GM19240 (cell line): ENCODE measurements at regions not wholly inside any gene's neighbourhood (a gene's known extent, or its start where the extent isn't known, plus 50 kb on each side); places are given as distances from the start of the nearest gene placed in this dataset.
"Not testable (repeated sequence)": the region's sequence is repeated elsewhere in the genome, so short reads cannot be mapped to it uniquely, and the experiment has no call there.

ENCODE experiments used
- DNase-seq: peaks from one replicate; pipeline ENCODE4 v3.0.0; 2011; ENCODE audit warnings: low spot score; ENCODE audit not compliant: insufficient read length

DNA sequence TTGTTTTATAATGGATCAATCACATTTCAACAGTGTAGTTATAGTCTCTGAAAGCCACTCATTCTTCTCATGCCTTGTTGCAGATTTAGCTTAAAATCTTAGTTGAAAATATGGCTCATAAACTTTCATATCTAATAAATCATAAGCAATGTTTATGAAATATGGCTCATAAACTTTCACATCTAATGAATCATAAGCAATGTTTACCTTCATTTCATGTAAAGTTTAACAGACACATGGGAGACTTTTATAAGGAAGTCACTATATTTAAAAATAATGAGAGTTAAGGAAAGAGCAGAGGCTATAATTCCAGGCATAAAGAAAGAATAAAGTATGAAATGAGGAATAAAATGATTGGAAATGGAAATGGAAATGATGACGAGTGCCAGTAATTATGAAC lies 1042.1 kb downstream of the FSCB start:
- no peak for DNase-seq

GRCh38 chr14:43449291-43449690 lies 1057.8 kb downstream of the FSCB start:
- no peak for DNase-seq

DNA sequence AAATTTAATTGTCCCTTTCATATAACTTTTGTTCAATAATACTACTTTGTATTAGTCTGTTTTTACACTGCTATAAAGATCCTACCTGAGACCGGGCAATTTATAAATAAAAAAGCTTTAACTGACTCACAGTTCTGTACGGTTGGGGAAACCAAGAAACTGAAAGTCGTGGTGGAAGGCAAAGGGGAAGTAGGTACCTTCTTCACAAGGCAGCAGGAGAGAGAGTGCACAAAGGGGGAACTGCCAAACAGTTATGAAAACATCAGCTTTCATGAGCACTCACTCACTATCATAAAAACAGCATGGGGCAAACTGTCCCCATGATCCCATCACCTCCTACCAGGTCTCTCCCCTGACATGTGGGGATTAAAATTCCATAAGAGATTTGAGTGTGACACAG lies 1069.0 kb downstream of the FSCB start:
- DNase-seq: no peak

GRCh38 chr14:43418324-43418723 lies 1088.8 kb downstream of the FSCB start:
- DNase-seq: no peak

- DNase-seq: no peak
These were observed 1094.0 kb downstream of the FSCB start for GRCh38 chr14:43413084-43413483.

GRCh38 chr14:43411841-43412240 lies 1095.2 kb downstream of the FSCB start:
- no peak for DNase-seq

DNA sequence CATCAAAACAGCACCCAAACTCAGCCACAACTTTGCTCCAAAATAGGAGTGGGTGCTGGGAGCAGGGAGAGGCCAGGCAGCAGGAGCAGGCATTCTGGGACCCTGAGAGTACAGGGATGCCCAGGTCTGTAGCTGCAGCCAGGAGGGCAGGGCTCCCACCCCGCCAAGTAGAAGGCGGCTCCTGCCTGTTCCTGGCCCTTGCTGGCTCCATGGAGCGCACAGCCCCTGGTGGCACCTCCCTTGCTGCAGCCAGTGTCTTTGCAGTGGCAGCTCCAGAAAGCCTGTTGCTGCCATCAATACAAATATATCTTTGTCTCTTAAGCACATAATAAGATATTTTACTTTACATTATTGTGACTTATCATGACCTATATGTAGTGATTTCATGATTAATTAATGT lies 1096.5 kb downstream of the FSCB start:
- no peak for DNase-seq

- DNase-seq: no peak
These were observed 1098.6 kb downstream of the FSCB start for GRCh38 chr14:43408472-43408871.

GRCh38 chr14:43407706-43408105 lies 1099.4 kb downstream of the FSCB start:
- DNase-seq: no peak

- no peak for DNase-seq
These were observed 1100.2 kb downstream of the FSCB start for GRCh38 chr14:43406931-43407330.

DNA sequence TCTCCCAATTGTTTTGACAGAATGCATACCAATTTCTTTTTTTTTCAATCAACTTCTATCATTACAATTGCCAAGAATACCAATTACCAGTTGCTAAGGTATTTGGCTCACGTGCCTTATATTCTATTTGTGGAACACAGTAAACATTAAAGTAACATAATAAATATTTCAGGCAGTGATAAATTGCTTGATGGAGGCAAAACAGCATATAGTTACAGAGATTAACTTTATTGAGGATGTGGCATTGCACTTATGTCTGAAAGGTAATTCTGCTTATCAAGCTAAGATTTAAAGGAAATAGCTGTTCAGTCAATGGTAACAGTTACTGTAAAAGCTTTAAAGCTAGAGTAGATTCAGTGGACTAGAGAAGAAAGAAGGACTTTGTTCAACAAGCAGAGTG lies 1107.8 kb downstream of the FSCB start:
- DNase-seq: no peak

DNA sequence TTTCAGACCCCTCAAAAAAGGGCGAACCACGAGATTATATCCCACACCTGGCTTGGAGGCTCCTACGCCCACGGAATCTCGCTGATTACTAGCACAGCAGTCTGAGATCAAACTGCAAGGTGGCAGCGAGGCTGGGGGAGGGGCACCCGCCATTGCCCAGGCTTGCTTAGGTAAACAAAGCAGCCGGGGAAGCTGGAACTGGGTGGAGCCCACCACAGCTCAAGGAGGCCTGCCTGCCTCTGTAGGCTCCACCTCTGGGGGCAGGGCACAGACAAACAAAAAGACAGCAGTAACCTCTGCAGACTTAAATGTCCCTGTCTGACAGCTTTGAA lies 1136.6 kb downstream of the FSCB start:
- DNase-seq: not testable (repeated sequence)

DNA sequence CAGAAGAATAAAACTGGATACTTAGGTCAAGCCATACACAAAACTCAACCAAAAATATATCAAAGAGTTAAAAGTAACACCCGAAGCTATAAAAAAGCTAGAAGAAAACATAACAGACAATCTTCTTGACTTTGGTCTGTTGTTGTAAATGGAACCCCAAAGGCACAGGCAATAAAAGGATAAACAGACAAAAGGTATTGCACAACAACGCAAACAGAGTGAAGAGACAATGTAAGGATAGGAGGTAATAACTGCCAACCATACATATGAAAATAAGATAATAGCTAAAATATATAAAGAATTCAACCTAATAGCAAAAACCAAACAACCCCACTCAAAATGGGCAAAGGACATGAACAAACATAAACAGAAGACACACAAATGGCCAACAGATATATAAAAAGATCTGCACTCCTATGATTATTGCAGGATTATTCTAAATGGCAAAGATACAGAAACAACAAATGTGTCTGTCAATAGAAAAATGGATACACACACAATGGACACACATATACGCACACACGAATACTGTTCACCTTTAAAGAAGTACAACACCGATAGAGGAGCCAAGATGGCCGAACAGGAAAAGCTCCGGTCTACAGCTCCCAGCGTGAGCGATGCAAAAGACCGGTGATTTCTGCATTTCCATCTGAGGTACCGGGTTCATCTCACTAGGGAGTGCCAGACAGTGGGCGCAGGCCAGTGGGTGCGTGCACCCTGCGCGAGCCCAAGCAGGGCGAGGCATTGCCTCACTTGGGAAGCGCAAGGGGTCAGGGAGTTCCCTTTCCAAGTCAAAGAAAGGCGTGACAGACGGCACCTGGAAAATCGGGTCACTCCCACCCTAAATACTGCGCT lies 1137.1 kb downstream of the FSCB start:
- DNase-seq: no peak

DNA sequence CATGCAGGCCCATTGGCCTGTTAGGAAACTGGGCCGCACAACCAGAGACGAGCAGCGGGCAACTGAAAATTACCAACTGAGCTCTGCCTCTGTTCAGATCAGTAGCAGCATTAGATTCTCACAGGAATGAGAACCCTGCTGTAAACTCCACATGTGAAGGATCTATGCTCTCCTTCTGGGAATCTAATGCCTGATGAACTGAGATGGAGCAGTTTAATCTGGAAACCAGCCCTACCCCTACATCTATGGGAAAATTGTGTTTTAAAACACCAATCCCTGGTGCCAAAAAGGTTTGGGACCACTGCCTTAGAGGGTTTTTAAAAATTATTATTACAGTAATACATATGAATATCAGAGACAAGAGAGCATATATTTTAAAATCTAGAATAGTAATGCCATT lies 1144.5 kb downstream of the FSCB start:
- DNase-seq: no peak

DNA sequence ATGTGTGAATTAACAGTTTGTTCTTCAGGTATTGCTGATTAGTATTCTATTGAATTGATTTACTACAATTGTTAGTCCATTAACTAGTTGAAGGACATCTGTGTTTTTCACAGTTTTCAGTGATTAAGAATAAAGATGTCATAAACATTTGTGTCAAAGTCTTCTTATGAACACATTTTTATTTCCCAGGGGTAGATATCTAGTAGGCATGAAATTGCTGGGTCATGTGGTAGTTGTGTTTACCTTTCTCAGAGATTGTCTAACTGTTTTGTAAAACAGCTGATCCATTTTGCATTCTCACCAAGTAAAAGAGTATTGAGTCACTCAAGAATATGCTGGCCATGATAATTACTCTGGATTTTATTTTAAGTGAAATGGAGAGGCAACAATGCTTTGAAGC lies 1145.3 kb downstream of the FSCB start:
- DNase-seq: no peak

- DNase-seq: no peak
These were observed 1146.8 kb downstream of the FSCB start for GRCh38 chr14:43360239-43360638.

GRCh38 chr14:43359317-43359716 lies 1147.8 kb downstream of the FSCB start:
- no peak for DNase-seq

- DNase-seq: no peak
These were observed 1150.0 kb downstream of the FSCB start for GRCh38 chr14:43356979-43357545.

- no peak for DNase-seq
These were observed 1150.7 kb downstream of the FSCB start for GRCh38 chr14:43356382-43356781.

- DNase-seq: no peak
These were observed 1165.2 kb downstream of the FSCB start for GRCh38 chr14:43341921-43342320.

GRCh38 chr14:43338713-43339112 lies 1168.4 kb downstream of the FSCB start:
- no peak for DNase-seq

DNA sequence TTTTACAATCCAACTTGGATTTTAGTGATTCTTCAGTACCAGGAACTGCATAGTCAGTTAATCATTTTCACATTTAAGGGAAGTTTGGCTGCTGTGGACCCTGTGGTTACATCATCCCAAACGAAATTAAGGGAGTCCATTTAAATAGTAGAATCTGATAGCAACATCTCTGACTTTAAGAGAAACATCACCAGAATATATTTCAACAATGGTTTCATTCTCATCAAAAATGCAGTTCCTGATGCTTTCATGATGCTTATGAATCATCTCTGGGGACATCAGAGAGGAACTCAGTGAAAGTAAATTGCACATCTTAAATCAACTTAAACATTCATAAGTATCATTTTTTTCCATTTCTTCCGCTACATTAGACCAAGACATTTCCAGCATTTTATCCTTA lies 1170.7 kb downstream of the FSCB start:
- DNase-seq: no peak
